Neural cell (in vitro differentiated cells): ENCODE measurements at regions not wholly inside any gene's neighbourhood (a gene's known extent, or its start where the extent isn't known, plus 50 kb on each side); places are given as distances from the start of the nearest gene placed in this dataset.
A peak's percentile ranks its signal among the peaks of the same experiment; 100 is the strongest.

Source experiments
- H2AFZ ChIP-seq: fragments of 200-600, 300-800 bp; sonication (generic), shearing (Covaris generic); 2 replicates; pipeline ENCODE4 v1.6.0; 2014; ENCODE audit warnings: low read depth, mild to moderate bottlenecking, antibody characterized with exemption, low read length, moderate library complexity
- H3F3A ChIP-seq: fragments of 200-600 bp; shearing (Covaris generic); 2 replicates; pipeline ENCODE4 v1.6.1; 2016; ENCODE audit warnings: mild to moderate bottlenecking, moderate library complexity, mixed read lengths, antibody characterized with exemption, low read length; ENCODE audit not compliant: insufficient read depth, poor library complexity, severe bottlenecking
- H3K27ac ChIP-seq: fragments of 200-600, 300-800 bp; sonication (generic), shearing (Covaris generic); 2 replicates; pipeline ENCODE4 v1.5.1; 2014; ENCODE audit warnings: mild to moderate bottlenecking, low read length, moderate library complexity
- H3K27me3 ChIP-seq: fragments of 300-800, 200-600 bp; sonication (generic), shearing (Covaris generic); 2 replicates; pipeline ENCODE4 v1.6.0; 2014; ENCODE audit warnings: mild to moderate bottlenecking, low read depth, low read length, moderate library complexity; ENCODE audit not compliant: insufficient read depth
- H3K36me3 ChIP-seq: fragments of 300-800, 200-600 bp; sonication (generic), shearing (Covaris generic); 2 replicates; pipeline ENCODE4 v1.5.1; 2014; ENCODE audit warnings: mild to moderate bottlenecking, antibody characterized with exemption, low read length, moderate library complexity; ENCODE audit not compliant: insufficient read depth
- H3K4me2 ChIP-seq: fragments of 300-800, 200-600 bp; sonication (generic), shearing (Covaris generic); 2 replicates; pipeline ENCODE4 v1.6.0; 2014; ENCODE audit warnings: mild to moderate bottlenecking, low read length
- H3K4me3 ChIP-seq: fragments of 300-800, 200-600 bp; sonication (generic), shearing (Covaris generic); 2 replicates; pipeline ENCODE4 v1.5.1; 2014; ENCODE audit warnings: mild to moderate bottlenecking, low read length, moderate library complexity
- H3K79me2 ChIP-seq: fragments of 200-600 bp; shearing (Covaris generic); replicated peaks from 2 replicates; pipeline ENCODE4 v1.6.0; 2014; ENCODE audit warnings: mild to moderate bottlenecking, low read length, moderate library complexity; ENCODE audit not compliant: insufficient read depth
- H3K9ac ChIP-seq: fragments of 300-800, 200-600 bp; sonication (generic), shearing (Covaris generic); 2 replicates; pipeline ENCODE4 v1.6.1; 2016; ENCODE audit warnings: mild to moderate bottlenecking, low read length, mixed read lengths
- H3K9me2 ChIP-seq: fragments of 200-600 bp; shearing (Covaris generic); 2 replicates; pipeline ENCODE4 v1.6.1; 2016; ENCODE audit warnings: mild to moderate bottlenecking, low read length, mixed read lengths; ENCODE audit not compliant: insufficient read depth
- H3K9me3 ChIP-seq: fragments of 200-600, 300-800 bp; sonication (generic), shearing (Covaris generic); 2 replicates; pipeline ENCODE4 v1.6.1; 2016; ENCODE audit warnings: mild to moderate bottlenecking, mixed run types, low read length, moderate library complexity, mixed read lengths
- H4K20me1 ChIP-seq: fragments of 200-600 bp; shearing (Covaris generic); 2 replicates; pipeline ENCODE4 v1.6.1; 2016; ENCODE audit warnings: mild to moderate bottlenecking, mixed run types; ENCODE audit not compliant: insufficient read depth
- EP300 ChIP-seq: fragments of 450-650 bp; conservative IDR thresholded peaks from 2 replicates; pipeline ENCODE4 v1.6.1; 2014; ENCODE audit warnings: antibody characterized with exemption, mild to moderate bottlenecking, moderate library complexity; ENCODE audit not compliant: poor library complexity, severe bottlenecking
- MXI1 ChIP-seq: fragments of 450-650 bp; conservative IDR thresholded peaks from 2 replicates; pipeline ENCODE4 v1.6.1; 2014; ENCODE audit warnings: antibody characterized with exemption, mild to moderate bottlenecking; ENCODE audit not compliant: poor library complexity, severe bottlenecking
- POLR2AphosphoS5 ChIP-seq: IDR thresholded peaks from 2 replicates; pipeline ENCODE4 v1.6.1; 2012
- RAD21 ChIP-seq: fragments of 450-650 bp; conservative IDR thresholded peaks from 2 replicates; pipeline ENCODE4 v1.6.1; 2014; ENCODE audit warnings: antibody characterized with exemption, mild to moderate bottlenecking, moderate library complexity
- SMC3 ChIP-seq: fragments of 450-650 bp; conservative IDR thresholded peaks from 2 replicates; pipeline ENCODE4 v1.6.1; 2014; ENCODE audit warnings: antibody characterized with exemption, mild to moderate bottlenecking, moderate library complexity; ENCODE audit not compliant: poor library complexity
- TF ChIP-seq, protein P1 (sequence below): fragments of 450-650 bp; IDR thresholded peaks from 2 replicates; pipeline ENCODE4 v1.5.1; 2014; ENCODE audit warnings: antibody characterized with exemption, mild to moderate bottlenecking, moderate library complexity; ENCODE audit not compliant: poor library complexity, severe bottlenecking
- TF ChIP-seq, protein P2 (sequence below): IDR thresholded peaks from 2 replicates; pipeline ENCODE4 v1.6.1; 2012; ENCODE audit warnings: borderline replicate concordance

DNA sequence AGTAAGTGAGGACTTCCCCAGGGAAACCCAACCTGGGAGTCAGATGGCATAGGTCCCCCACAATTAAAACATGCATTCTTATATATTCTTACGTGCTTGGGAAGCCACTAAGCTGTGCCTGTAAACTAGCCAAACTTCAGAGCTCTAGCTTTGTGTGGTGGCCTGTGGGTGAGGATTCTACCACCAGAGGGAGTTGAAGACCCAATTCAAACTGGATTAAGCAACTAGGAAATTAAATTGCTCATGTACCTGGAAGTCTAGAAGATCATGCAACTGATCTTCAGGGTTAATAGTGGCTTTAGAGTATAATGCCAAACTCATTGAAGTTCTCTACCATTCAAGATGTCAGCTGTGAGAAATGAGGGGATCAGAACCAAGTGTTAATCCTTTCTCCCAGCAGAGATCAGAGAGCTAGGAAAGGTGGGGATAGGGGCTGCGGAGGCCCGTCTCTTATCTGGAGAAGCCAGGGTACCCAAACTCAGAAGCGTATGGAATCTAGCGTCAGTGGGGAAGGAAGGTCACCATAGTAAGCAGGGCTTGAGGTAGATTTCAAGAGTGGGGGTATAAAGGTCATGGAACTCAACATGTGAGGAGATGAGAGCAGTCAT is 53.2 kb upstream of the CCDC85A start:
- H3K9me2 ChIP-seq: no peaks in the 10 kb centered on the region
- no peaks in the 10 kb centered on the region for H3K9me3 ChIP-seq
- no peak overlapping the region for H3K9ac ChIP-seq
- no peak for TF ChIP-seq EP300
- TF ChIP-seq RAD21: peak; percentile 36
- no peak for TF ChIP-seq MXI1
- peak; percentile 48 for TF ChIP-seq SMC3
- TF ChIP-seq, protein P1, sequence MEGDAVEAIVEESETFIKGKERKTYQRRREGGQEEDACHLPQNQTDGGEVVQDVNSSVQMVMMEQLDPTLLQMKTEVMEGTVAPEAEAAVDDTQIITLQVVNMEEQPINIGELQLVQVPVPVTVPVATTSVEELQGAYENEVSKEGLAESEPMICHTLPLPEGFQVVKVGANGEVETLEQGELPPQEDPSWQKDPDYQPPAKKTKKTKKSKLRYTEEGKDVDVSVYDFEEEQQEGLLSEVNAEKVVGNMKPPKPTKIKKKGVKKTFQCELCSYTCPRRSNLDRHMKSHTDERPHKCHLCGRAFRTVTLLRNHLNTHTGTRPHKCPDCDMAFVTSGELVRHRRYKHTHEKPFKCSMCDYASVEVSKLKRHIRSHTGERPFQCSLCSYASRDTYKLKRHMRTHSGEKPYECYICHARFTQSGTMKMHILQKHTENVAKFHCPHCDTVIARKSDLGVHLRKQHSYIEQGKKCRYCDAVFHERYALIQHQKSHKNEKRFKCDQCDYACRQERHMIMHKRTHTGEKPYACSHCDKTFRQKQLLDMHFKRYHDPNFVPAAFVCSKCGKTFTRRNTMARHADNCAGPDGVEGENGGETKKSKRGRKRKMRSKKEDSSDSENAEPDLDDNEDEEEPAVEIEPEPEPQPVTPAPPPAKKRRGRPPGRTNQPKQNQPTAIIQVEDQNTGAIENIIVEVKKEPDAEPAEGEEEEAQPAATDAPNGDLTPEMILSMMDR: peak; percentile 51
- H4K20me1 ChIP-seq: no peaks in the 10 kb centered on the region
- H3K27ac ChIP-seq: no peak overlapping the region
- H3F3A ChIP-seq: no peaks in the 10 kb centered on the region
- no peak overlapping the region for H2AFZ ChIP-seq
- no peaks in the 10 kb centered on the region for H3K27me3 ChIP-seq
- H3K36me3 ChIP-seq: no peaks in the 10 kb centered on the region
- H3K4me2 ChIP-seq: no peak overlapping the region
- H3K79me2 ChIP-seq: no peaks in the 10 kb centered on the region
- no peak overlapping the region for H3K4me3 ChIP-seq

DNA sequence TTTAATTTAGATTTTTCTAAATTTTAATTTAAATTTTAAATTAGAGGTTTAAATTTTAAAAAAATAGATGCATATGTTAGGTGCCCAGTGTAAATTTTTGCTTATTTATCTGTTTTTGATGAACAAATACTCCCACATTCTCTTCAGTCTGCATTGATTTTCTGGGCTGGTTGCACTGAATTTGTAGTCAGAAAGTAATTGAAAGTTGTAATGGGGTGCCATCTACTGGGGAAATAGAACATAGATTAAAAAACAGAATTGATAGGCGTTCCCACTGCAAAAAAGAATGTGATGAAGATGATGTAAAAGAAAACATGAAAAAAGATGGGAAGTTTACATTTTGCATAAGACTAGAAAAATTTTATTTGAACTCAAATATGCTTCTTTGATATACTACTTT is 51.7 kb upstream of the CCDC85A start:
- Histone ChIP-seq H3K79me2 (no peaks in the 10 kb centered on the region), H2AFZ (no peak overlapping the region), H3K9me2 (no peaks in the 10 kb centered on the region), H3K9ac (no peak overlapping the region), H3K4me3 (no peak overlapping the region), H3K27me3 (no peaks in the 10 kb centered on the region), H3K9me3 (no peaks in the 10 kb centered on the region), H3K4me2 (no peak overlapping the region), H3F3A (no peaks in the 10 kb centered on the region), H4K20me1 (no peaks in the 10 kb centered on the region), H3K36me3 (no peaks in the 10 kb centered on the region), H3K27ac (no peak overlapping the region)
- TF ChIP-seq RAD21: peak; percentile 91
- TF ChIP-seq, protein P2, sequence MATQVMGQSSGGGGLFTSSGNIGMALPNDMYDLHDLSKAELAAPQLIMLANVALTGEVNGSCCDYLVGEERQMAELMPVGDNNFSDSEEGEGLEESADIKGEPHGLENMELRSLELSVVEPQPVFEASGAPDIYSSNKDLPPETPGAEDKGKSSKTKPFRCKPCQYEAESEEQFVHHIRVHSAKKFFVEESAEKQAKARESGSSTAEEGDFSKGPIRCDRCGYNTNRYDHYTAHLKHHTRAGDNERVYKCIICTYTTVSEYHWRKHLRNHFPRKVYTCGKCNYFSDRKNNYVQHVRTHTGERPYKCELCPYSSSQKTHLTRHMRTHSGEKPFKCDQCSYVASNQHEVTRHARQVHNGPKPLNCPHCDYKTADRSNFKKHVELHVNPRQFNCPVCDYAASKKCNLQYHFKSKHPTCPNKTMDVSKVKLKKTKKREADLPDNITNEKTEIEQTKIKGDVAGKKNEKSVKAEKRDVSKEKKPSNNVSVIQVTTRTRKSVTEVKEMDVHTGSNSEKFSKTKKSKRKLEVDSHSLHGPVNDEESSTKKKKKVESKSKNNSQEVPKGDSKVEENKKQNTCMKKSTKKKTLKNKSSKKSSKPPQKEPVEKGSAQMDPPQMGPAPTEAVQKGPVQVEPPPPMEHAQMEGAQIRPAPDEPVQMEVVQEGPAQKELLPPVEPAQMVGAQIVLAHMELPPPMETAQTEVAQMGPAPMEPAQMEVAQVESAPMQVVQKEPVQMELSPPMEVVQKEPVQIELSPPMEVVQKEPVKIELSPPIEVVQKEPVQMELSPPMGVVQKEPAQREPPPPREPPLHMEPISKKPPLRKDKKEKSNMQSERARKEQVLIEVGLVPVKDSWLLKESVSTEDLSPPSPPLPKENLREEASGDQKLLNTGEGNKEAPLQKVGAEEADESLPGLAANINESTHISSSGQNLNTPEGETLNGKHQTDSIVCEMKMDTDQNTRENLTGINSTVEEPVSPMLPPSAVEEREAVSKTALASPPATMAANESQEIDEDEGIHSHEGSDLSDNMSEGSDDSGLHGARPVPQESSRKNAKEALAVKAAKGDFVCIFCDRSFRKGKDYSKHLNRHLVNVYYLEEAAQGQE: no peak
- peak; percentile 89 for TF ChIP-seq SMC3
- no peak for TF ChIP-seq POLR2AphosphoS5
- TF ChIP-seq, protein P1: peak; percentile 83
- TF ChIP-seq EP300: no peak
